IPS-NIHi7 (cell line): ENCODE measurements at regions not wholly inside any gene's neighbourhood (a gene's known extent, or its start where the extent isn't known, plus 50 kb on each side); places are given as distances from the start of the nearest gene placed in this dataset.
"Not testable (repeated sequence)": the region's sequence is repeated elsewhere in the genome, so short reads cannot be mapped to it uniquely, and the experiment has no call there.

Experiments used
- DNase-seq: peaks from one replicate; pipeline ENCODE4 v3.0.0; 2012; ENCODE audit warnings: mixed read lengths; ENCODE audit errors: extremely low spot score

GRCh38 chr5:106699796-106700195 lies 970.9 kb downstream of the EFNA5 start:
- no peak for DNase-seq

- peak; percentile 64 for DNase-seq
Observed at GRCh38 chr5:106699198-106699597, 971.5 kb downstream of the EFNA5 start.

- no peak for DNase-seq
Observed at GRCh38 chr5:106698169-106698568, 972.6 kb downstream of the EFNA5 start.

GRCh38 chr5:106691701-106692100 lies 979.0 kb downstream of the EFNA5 start:
- no peak for DNase-seq

GRCh38 chr5:106690585-106690984 lies 980.2 kb downstream of the EFNA5 start:
- no peak for DNase-seq

- no peak for DNase-seq
Observed at GRCh38 chr5:106680330-106680729, 990.4 kb downstream of the EFNA5 start.

- no peak for DNase-seq
Observed at GRCh38 chr5:106677057-106677456, 993.7 kb downstream of the EFNA5 start.

GRCh38 chr5:106675687-106676086 lies 995.0 kb downstream of the EFNA5 start:
- DNase-seq: no peak

- DNase-seq: no peak
Observed at GRCh38 chr5:106673941-106674340, 996.8 kb downstream of the EFNA5 start.

- DNase-seq: no peak
Observed at GRCh38 chr5:106661866-106662265, 1008.9 kb downstream of the EFNA5 start.

GRCh38 chr5:106660681-106661080 lies 1010.1 kb downstream of the EFNA5 start:
- DNase-seq: no peak

- DNase-seq: no peak
Observed at GRCh38 chr5:106658150-106658549, 1012.6 kb downstream of the EFNA5 start.

GRCh38 chr5:106656821-106657220 lies 1013.9 kb downstream of the EFNA5 start:
- no peak for DNase-seq

GRCh38 chr5:106649031-106649430 lies 1021.7 kb downstream of the EFNA5 start:
- no peak for DNase-seq

- DNase-seq: no peak
Observed at GRCh38 chr5:106648401-106648800, 1022.3 kb downstream of the EFNA5 start.

- no peak for DNase-seq
Observed at GRCh38 chr5:106646106-106646505, 1024.6 kb downstream of the EFNA5 start.

GRCh38 chr5:106640511-106640910 lies 1030.2 kb downstream of the EFNA5 start:
- no peak for DNase-seq

GRCh38 chr5:106639488-106639887 lies 1031.2 kb downstream of the EFNA5 start:
- no peak for DNase-seq

GRCh38 chr5:106637275-106637674 lies 1033.5 kb downstream of the EFNA5 start:
- DNase-seq: no peak

- DNase-seq: no peak
Observed at GRCh38 chr5:106634375-106634774, 1036.4 kb downstream of the EFNA5 start.

- DNase-seq: no peak
Observed at GRCh38 chr5:106633825-106634224, 1036.9 kb downstream of the EFNA5 start.

GRCh38 chr5:106628456-106628855 lies 1042.3 kb downstream of the EFNA5 start:
- DNase-seq: not testable (repeated sequence)

- no peak for DNase-seq
Observed at GRCh38 chr5:106610041-106610440, 1060.7 kb downstream of the EFNA5 start.

GRCh38 chr5:106601620-106602019 lies 1069.1 kb downstream of the EFNA5 start:
- DNase-seq: no peak

- no peak for DNase-seq
Observed at GRCh38 chr5:106600803-106601202, 1069.9 kb downstream of the EFNA5 start.
